ENCODE measurements at regions not wholly inside any gene's neighbourhood (a gene's known extent, or its start where the extent isn't known, plus 50 kb on each side); places are given as distances from the start of the nearest gene placed in this dataset.

DNA sequence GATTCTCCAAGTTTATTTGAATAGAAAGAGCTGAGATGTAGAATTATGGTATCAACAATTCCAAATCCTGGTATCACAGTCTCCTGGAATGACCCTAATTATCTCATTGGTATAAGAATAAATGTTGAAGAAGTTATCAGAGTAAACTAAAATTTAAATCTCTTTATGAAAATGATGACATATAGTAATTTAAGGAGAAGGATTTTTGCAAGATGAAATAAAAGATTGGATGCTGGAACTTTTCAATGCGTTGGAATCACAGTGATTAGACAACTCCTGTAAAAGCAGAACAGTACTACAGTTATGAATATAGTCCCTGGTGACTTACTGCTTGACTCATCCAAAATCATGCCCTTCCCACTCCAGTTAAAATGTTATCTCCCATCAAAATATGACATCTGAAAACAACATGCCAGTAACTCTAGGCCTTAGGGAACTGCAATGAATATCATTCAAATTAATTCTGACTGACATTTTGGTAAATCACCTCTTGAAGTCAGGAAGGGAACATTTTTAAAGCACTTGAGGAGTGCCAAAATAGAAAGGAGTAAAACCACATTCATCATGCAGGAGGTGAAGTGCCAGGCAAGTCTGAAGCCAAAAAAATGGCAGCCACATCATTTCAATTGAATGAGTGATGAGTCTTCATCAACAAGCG is 197.8 kb upstream of the PRKD1 start:
- TF ChIP-seq, protein P1, sequence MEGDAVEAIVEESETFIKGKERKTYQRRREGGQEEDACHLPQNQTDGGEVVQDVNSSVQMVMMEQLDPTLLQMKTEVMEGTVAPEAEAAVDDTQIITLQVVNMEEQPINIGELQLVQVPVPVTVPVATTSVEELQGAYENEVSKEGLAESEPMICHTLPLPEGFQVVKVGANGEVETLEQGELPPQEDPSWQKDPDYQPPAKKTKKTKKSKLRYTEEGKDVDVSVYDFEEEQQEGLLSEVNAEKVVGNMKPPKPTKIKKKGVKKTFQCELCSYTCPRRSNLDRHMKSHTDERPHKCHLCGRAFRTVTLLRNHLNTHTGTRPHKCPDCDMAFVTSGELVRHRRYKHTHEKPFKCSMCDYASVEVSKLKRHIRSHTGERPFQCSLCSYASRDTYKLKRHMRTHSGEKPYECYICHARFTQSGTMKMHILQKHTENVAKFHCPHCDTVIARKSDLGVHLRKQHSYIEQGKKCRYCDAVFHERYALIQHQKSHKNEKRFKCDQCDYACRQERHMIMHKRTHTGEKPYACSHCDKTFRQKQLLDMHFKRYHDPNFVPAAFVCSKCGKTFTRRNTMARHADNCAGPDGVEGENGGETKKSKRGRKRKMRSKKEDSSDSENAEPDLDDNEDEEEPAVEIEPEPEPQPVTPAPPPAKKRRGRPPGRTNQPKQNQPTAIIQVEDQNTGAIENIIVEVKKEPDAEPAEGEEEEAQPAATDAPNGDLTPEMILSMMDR (IDR thresholded peaks at IDR 0.05; ENCODE audit: insufficient read depth, low read length) = no peak
- no peak for TF ChIP-seq SPI1 (IDR thresholded peaks at IDR 0.05; ENCODE audit: borderline replicate concordance, low read depth)

Data from HL-60 (cell line).